Tibial nerve (tissue), 4 donors: ENCODE measurements at regions not wholly inside any gene's neighbourhood (a gene's known extent, or its start where the extent isn't known, plus 50 kb on each side); places are given as distances from the start of the nearest gene placed in this dataset.

Source experiments
- EP300 ChIP-seq, 2 donors: sonication (generic); formaldehyde crosslinking; IDR thresholded peaks; one replicate each; pipeline ENCODE4 v1.6.1; 2017; ENCODE audit warnings: antibody characterized with exemption in 2 of 2, mild to moderate bottlenecking in 1 of 2
- TF ChIP-seq, protein P1 (sequence below), 5 experiments: fragments of 200-600 bp in 3 of 5; fragments of 450-650 bp in 2 of 5; sonication (generic) in 3 of 5; IDR thresholded peaks; one replicate each; pipeline ENCODE4 v1.5.1; 2016 to 2019; ENCODE audit warnings: antibody characterized with exemption in 5 of 5, mild to moderate bottlenecking in 3 of 5, moderate library complexity in 2 of 5

DNA sequence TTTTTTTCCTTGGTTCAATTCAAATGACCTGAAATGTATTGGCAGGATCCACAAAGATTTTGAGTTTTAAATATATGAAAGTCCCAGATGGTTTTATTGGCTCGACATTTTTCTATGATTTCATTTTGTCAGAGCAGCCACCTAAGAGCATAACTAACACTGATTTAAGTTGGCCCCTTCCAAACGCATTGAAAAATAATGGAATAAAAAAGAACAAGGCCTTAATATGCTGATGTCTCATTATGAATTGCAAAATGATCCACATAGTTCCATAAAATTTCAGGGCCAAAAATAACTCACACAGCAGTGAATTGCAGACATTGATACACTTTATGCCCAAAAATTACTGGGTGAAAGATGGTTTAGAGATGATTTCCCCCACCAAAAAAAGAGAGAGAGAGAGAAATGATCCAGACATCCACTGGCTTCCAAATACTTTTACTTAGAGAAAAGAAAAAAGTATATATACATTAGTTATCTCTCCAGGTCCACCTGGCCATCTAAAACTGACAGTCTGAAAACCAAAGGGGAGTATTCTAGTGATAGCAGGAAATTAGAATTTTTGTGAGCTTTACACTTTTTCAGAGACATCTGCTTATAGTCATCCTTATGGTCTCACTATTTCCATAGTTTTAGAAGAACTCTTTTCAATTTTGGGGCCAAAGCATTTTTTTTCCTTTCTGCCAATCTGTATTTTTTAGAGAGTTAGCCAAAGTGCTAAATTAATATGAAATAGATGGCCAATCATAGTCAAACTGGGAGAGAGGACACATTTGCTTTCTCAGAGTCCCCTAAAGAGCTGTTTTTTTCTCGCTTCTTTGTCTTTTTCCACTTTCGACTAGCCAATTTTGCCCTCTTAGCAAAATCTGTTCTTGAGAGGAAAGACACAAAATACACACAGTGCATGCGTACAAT lies 213.5 kb upstream of the RND3 start:
- TF ChIP-seq, protein P1, sequence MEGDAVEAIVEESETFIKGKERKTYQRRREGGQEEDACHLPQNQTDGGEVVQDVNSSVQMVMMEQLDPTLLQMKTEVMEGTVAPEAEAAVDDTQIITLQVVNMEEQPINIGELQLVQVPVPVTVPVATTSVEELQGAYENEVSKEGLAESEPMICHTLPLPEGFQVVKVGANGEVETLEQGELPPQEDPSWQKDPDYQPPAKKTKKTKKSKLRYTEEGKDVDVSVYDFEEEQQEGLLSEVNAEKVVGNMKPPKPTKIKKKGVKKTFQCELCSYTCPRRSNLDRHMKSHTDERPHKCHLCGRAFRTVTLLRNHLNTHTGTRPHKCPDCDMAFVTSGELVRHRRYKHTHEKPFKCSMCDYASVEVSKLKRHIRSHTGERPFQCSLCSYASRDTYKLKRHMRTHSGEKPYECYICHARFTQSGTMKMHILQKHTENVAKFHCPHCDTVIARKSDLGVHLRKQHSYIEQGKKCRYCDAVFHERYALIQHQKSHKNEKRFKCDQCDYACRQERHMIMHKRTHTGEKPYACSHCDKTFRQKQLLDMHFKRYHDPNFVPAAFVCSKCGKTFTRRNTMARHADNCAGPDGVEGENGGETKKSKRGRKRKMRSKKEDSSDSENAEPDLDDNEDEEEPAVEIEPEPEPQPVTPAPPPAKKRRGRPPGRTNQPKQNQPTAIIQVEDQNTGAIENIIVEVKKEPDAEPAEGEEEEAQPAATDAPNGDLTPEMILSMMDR (IDR thresholded peaks at IDR 0.05): no peak
- TF ChIP-seq EP300 (IDR thresholded peaks at IDR 0.05): no peak
